GM21390 (cell line): ENCODE measurements at regions not wholly inside any gene's neighbourhood (a gene's known extent, or its start where the extent isn't known, plus 50 kb on each side); places are given as distances from the start of the nearest gene placed in this dataset.

Source experiments
- ATAC-seq: cut with Tn5 transposase; IDR thresholded peaks from one replicate; pipeline ENCODE4 v1.9.1; 2021; ENCODE audit not compliant: unreplicated experiment

DNA sequence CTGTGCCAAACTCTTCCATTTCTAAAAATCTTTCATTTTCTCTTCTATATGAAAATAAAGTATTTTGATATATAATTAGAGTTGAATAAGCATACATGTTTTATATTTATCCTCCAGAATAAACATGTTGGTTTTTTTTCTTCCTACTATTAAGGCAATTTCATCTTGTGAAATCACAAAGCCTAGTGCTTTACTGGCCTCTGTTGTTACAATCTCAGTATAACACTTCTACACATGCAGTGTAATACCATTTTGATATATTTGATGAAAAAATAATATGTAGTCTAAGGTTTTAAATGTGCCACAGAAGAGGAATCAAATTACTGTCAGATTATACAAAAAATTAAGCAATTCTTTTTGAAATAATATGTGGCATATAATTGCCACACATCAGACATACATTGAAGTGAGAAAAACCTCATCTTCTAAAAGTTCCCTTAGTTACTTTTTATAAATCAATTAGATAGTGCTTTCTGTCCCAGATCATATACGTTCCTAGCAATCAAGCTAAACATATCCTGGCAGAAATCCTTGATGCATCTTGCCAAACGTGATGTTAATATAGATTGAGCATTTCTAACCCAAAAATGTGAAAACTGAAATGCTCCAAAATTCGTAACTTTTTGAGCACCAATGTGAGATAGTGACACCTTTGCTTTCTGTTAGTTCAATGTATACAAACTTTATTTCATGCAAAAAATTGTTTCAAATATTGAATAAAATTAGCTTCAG, 225.1 kb upstream of the MANEA start:
- no peak for ATAC-seq

DNA sequence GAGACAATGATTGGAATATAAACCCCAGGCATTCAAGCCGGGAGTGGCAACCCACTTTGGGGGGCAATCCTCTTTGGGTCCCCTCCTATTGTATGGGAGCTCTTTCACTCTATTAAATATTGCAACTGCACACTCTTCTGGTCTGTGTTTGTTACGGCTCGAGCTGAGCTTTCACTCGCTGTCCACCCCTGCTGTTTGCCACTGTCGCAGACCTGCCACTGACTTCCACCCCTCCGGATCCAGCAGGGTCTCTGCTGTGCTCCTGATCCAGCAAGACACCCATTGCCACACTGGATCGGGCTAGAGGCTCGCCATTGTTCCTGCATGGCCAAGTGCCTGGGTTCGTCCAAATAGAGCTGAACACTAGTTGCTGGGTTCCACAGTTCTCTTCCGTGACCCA, 222.8 kb upstream of the MANEA start:
- no peak for ATAC-seq

DNA sequence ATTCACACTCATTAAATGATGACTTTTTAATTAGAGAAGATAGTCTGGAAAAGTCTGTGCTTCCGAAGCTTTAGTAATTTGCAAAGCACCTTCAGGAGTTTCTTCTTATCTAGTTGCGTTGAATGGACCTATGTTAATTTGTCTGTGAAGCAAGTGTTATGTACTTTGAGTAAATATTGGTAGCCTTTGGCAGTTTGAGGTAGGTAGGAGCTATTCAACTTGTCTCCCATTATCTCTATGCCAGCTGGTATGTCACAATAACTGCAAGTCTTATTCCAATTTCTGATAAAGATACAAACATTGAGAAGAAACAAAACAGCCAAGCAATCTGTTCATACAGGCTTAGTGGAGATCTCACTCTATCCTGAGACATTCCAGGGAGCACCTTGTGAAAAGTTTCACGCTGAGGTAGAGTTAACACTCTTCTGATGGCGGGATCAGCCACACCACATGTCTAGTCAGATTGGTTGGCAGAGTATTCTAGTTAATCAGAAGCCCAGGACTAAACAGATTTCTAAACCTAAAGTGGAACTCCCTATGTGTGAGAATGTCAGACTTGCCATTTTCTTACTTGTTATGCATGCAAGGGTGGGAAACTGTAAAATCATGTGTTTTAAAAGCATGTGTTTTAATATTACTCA, 219.8 kb upstream of the MANEA start:
- no peak for ATAC-seq

DNA sequence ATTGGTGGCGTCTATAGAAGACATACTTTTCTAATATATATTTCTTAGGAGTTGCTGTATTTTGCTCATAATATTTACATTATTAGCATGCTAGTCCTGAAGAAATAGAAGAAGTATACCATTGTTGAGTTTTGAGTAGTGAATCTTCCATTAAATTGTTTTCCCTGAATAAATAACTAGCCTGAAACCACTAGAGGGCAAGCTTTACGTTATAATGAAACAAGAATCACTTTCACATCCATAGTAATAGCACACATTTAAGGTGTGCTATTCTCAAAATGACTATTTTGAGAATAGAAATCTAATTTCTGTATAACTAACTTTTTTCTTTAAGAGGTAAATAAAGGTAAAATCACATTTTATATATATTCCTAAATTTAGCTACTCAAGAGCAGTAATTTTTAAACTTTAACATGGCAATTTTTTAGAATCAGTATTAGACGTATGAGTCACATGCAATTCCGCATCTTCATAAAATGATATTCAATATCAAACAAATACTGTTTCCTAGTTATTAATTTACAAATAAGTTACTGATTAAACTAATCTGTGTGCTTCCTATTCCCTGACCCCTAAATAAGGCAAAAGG, 213.2 kb upstream of the MANEA start:
- peak; percentile 87 for ATAC-seq

DNA sequence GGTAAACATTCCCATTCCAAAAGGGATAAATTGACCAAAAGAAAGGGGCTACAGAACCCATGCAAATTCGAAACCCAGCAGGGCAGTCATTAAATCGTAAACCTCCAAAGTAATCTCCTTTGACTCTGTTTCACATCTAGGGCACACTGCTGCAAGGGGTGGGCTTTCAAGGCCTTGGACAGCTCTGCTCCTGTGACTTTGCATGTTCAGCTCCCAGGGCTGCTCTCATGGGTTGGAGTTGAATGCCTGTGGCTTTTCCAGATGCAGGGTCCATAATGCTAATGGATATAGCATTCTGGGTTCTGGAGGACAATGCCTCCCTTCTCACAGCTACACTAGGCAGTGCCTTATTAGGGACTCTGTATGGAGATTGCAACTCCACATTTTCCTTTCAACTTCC, 211.9 kb upstream of the MANEA start:
- no peak for ATAC-seq

DNA sequence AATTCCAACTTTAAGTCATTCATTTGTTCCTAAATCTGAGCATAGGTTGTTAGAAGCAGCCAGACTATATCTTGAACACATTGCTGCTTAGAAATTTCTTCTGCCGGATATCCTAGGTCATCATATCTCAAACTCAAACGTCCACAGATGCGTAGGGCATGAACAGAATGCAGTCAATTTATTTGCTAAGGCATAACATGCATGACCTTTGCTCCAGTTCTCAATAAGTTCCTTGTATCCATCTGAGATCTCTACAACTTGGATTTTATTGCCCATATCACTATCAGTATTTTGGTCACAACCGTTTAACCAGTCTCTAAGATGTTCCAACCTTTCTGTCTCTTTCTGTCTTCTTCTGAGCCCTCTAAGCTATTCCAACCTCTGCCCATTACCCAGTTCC, 210.9 kb upstream of the MANEA start:
- no peak for ATAC-seq

DNA sequence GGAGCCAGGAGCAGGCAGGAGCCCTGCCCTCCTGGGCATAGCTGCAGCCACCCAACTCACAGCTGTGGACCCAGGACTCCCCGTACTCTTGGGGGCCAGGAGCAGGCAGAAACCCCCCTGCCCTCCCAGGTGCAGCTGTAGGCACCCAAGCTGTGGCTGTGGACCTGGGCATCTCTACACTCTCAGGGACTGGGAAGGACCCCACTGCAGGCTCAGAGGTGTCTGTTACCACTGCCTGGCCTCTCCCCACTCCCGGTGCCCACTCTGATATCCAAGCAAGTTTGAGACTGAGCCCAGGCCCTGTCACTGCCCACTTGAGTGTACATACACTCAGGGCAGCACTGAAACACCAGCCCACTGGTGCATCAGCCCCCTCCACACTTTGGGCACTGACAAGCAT, 193.5 kb upstream of the MANEA start:
- no peak for ATAC-seq

DNA sequence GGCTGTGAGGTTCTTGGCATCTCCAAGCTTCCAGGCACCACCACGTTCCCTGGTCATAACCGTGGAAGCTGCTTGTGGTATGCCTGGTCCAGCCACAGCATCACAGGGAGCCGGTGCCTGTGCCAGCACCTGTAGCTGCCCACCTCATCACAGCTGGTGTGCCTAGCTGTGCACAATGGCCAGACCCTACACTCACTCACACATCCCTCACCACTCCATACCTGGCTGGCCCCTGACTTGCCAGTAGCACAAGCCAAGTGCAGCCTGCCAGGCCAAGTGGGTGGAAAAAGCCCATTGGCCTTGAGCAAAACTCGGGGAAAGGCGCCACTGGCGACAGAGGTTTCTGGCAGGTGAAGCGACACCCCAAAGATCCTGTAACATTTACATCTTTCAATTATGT, 192.3 kb upstream of the MANEA start:
- no peak for ATAC-seq

DNA sequence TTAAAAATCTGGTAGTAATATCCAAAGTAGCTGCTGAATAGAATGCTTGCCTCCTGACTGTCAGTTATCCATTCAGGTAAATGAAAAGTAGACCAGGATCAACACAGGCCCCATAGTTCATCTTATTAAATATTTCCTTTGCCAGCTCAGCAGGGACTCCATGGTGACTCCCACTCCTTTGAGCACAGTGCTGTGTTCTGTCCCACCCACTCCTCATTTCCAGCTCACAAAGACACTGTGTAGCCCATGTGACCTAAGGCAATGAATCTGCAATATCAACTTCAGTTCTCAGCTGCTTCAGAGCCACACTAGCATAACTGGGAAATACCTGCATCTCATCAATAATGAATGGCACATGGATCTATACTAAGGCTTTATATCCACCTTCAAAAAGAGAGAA, 189.5 kb upstream of the MANEA start:
- no peak for ATAC-seq

DNA sequence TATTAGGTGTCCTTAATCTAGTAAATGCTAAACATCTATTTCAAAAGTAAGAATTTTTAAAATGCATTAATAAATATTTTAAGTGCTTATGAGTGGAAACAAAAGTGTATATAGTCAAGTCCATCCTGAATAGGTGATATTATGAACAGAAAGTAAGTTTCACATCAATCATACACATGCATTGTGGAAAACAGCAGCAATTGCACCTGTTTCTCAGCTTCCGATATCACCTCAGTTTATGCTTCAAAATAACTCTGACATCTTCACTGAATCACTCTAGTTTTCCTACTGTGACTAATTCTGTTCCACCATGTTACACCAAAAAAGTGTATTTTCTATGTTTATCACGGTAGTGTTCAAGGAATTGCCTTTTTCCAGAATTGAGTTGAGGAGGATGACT, 172.6 kb upstream of the MANEA start:
- ATAC-seq, result no peak

DNA sequence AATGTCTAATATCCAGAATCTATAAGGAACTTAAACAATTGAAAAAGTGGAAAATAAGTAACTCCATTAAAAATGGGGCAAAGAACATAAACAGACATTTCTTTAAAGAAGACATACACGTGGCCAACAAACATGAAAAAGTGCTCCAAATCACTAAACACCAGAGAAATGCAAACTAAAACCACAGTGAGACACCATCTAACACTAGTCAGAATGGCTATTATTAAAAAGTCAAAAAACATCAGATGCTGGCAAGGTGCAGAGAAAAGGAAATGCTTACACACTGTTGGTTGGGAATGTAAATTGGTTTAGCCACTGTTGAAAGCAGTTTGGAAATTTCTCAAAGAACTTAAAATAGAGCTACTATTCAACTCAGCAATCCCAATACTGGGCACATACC, 169.2 kb upstream of the MANEA start:
- ATAC-seq, result no peak

DNA sequence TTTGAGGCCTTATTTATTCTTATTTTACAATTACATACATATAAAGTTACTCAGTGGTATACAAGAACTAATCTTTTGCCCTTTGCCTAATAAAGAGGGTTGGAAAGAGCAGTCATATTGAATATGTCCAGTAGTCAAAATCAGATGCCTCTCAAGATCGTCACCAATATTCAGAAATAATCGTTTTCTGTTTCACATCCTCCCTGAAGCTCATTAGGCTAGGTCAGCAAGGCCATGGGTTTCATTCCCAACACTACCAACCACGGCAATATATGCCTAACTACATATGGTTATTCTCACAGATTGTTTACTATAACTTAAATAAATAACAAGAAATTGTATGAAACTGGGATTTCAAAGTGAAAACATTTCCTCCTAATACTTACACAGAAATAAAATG, 167.2 kb upstream of the MANEA start:
- no peak for ATAC-seq

DNA sequence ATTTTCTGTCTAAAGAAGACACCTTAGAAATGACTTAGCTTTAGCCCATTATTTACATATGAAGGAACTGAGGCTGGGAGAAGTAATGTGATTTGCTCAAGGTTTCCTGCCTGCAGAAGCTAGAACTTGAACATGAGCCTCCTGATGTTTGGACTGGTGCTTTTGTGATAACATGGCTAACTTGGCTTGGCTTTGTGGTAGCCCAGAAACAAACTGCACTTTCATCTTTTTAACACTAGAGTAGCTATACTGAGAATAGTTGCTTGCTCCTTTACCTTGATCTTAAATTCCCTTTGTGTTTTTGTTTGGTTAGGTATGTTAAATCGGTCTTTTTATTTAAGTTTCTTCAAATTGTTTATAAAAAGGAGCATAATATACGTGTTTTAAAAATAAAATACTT, 163.5 kb upstream of the MANEA start:
- no peak for ATAC-seq

DNA sequence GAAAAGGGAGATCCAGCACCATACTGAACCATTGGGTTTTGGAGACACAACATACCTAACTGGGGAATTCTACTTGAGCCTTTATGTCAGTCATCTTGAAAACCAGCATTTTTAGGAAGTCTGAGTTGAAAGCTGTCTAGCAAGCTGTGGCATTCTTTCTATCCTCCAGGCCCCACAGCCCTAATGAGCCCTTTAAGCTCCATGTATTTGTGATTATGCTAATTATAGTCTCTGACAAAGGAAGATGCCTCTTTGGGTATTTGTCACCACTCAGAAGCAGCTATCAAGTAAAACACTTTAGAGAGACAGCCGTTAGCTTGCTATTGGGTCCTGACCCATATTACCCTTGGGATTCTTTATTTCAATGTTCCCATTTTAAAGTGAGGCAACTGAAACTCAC, 159.5 kb upstream of the MANEA start:
- ATAC-seq, result no peak

DNA sequence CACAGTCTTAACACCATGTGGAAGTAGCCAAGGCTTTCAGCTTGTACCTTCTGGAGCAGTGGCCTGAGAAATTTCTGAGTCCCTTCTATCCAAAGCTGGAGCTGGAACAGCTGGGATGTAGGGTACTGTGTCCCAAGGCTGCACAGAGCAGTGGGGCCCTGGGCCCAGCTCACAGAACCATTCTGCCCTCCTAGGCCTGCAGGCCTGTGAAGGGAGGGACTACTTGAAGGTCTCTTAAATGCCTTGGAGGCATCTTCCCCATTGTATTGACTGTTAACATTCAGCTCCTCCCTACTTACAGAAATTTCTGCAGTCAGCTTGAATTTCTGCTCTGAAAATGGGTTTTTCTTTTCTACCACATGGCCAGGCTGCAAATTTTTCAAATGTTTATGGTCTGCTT, 156.5 kb upstream of the MANEA start:
- no peak for ATAC-seq

DNA sequence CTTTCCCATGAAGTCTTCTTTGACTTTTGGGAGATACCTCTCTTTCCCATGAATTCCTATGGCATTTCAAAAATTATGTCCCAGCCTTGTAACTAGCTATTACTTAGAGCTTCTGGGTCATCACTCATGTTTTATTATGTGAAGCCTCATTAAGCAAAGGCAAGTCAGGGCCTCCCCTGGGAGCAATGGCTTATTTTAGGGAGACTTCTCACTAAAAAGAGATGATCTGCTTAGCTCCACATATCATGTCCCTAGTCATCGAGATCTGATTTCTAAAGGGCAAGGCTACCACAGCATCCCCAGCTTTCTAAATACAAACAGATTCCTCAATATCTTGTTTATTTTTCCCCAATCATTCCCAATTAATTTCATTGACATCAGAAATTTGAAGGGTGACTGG, 154.0 kb upstream of the MANEA start:
- no peak for ATAC-seq

DNA sequence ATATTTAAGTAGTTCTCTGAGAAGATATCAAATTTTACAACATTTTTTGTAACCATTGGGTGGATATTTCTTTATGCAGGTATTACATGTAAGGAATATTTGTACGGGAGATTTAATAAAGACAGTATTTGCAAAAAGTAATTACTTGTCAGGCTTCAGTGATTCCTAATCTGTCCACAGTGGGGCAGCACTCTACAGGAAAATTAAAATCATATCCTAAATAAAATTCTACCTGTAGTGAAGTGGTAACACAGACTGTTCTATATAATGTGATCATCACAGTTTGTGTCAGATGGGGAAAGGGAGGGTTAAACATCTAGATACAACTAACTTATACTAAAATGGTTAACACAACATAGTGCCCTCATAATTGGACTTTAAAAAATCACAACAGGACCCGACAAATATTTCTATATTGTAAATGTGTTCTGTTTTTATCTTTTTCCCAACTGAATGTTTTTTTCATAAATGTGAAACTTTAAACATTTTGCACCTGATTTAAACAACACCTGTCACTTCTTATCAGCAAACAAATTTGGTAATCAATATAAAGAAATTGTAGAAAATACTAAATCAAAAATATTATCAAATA, 145.6 kb upstream of the MANEA start:
- peak; percentile 71 for ATAC-seq

DNA sequence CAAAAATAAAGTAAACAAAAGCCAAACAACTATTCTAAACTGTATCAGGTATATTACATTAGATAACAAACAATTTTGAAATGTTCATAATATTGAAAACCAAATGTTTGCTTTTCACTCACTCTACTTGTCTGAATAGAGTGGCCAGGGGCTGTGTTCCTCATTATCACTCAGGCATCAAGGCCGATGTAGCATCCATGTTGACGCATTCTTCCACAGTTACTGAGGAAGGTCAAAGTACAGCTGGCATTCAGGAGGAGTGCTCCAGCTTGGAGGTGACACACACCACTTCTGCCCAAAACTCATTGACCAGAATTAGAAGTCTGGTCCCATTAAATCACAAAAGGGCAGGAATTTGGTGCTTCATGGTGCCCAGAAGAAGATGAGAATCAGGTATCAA, 137.6 kb upstream of the MANEA start:
- ATAC-seq, result no peak

DNA sequence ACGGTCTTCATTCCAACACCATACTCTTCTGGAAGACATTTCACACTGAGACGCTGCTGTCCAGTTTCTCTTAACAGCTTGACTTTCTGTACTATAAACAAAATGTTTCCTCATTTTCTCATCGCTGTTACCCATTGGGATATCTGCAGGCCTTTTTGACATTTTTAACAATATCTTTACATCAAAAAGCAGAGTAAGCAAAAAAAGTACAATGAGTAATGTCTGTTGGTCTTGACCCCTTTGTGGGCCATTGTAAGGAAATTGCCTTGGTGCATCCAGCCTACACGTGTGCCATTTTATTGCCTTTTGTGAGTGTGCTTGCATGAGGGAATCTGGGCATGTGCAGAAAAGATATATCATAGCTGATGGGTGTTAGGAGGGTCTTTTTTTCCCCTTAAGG, 129.1 kb upstream of the MANEA start:
- ATAC-seq, result no peak

DNA sequence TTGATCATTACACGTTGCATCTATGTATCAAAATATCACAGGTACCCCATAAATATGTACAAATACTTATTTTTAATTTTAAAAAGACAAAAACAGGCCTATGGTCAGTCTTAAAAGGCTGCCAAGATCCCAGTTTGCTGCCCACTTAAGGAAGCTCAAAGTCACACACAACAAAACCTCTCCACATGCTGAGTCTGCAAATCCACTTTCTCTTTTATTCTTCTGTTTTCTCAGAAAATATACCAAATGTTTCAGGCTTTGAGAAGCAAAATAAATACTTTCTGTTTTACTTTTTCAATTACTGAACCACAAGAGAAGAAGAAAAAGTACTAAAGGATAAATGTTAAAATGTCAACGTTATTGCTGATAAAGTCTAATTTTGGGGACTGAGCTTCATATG, 107.8 kb upstream of the MANEA start:
- ATAC-seq, result no peak

DNA sequence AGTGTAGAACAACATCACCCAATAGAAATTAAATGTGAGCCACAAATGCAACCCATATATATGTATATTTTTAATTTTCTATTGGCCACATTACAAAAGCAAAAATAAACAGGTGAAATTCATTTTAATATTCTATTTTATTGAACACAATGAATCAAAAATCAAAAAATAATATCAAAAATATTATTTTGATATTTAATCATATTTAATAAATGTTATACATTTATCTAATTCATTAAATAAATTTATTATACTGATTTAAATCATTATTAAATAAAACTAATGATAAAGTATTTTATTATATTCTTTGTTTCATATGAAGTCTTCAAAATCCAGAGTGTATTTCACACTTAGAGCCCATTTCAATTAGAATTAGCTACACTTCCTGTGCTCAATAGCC, 98.4 kb upstream of the MANEA start:
- no peak for ATAC-seq

DNA sequence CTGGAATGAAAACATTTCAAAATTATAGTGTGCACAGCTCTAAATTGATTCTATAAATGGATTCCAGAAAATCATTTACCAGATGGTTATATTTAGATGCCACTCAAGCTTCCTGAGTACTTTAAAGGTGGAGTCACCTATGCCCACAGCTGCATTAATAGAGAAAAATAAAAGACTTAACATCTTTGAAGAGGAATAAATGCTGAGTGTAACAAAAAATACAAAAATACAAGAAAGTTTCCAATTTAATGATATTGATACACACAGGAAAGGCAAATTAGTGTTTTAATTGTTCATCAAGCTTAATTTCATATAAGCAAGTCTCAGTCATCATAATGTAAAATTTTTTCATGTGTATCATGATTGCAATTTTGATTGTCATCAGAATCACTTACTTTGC, 89.5 kb upstream of the MANEA start:
- ATAC-seq, result no peak
